Peyer's patch (tissue), 4 donors: ENCODE measurements at regions not wholly inside any gene's neighbourhood (a gene's known extent, or its start where the extent isn't known, plus 50 kb on each side); places are given as distances from the start of the nearest gene placed in this dataset.

ENCODE experiments used
- DNase-seq, 3 donors: peaks; one replicate each; pipeline ENCODE4 v3.0.0-alpha.2; 2017 to 2019
- H3K27ac ChIP-seq, 4 donors: fragments of 200-600 bp; sonication (generic); one replicate each; pipeline ENCODE4 v1.5.1; 2016 to 2019
- H3K27me3 ChIP-seq, 2 donors: fragments of 200-600 bp; sonication (generic); one replicate each; pipeline ENCODE4 v1.5.1; 2019
- H3K36me3 ChIP-seq, 3 donors: fragments of 200-600 bp; sonication (generic); one replicate each; pipeline ENCODE4 v1.5.1; 2016 to 2019
- H3K4me1 ChIP-seq, 4 donors: fragments of 200-600 bp; sonication (generic); one replicate each; pipeline ENCODE4 v1.5.1; 2016 to 2019
- H3K4me3 ChIP-seq, 4 donors: fragments of 200-600 bp; sonication (generic); 1 replicate in 3 of 4; 2 replicates in 1 of 4; pipeline ENCODE4 v1.5.1; 2016 to 2019; ENCODE audit warnings: mild to moderate bottlenecking in 1 of 4
- H3K9me3 ChIP-seq, 4 donors: fragments of 200-600 bp; sonication (generic); one replicate each; pipeline ENCODE4 v1.5.1; 2016 to 2019; ENCODE audit warnings: mild to moderate bottlenecking in 1 of 4
- POLR2A ChIP-seq, 2 donors: fragments of 450-650 bp; IDR thresholded peaks; one replicate each; pipeline ENCODE4 v1.5.1; 2017; ENCODE audit warnings: antibody characterized with exemption in 2 of 2, mild to moderate bottlenecking in 2 of 2, moderate library complexity in 2 of 2
- TF ChIP-seq, protein P1 (sequence below), 6 experiments: fragments of 450-650 bp in 4 of 6; fragments of 200-600 bp in 2 of 6; sonication (generic) in 1 of 6; IDR thresholded peaks; one replicate each; pipeline ENCODE4 v1.5.1; 2017 to 2019; ENCODE audit warnings: antibody characterized with exemption in 6 of 6, mild to moderate bottlenecking in 3 of 6, moderate library complexity in 1 of 6

- no peak overlapping the region for H3K4me3 ChIP-seq
- no peaks in the 10 kb centered on the region for H3K4me1 ChIP-seq
- no peaks in the 10 kb centered on the region for H3K9me3 ChIP-seq
- DNase-seq, result no peak
- H3K27ac ChIP-seq, result no peak overlapping the region
- no peak for TF ChIP-seq POLR2A (IDR thresholded peaks at IDR 0.05)
- TF ChIP-seq, protein P1, sequence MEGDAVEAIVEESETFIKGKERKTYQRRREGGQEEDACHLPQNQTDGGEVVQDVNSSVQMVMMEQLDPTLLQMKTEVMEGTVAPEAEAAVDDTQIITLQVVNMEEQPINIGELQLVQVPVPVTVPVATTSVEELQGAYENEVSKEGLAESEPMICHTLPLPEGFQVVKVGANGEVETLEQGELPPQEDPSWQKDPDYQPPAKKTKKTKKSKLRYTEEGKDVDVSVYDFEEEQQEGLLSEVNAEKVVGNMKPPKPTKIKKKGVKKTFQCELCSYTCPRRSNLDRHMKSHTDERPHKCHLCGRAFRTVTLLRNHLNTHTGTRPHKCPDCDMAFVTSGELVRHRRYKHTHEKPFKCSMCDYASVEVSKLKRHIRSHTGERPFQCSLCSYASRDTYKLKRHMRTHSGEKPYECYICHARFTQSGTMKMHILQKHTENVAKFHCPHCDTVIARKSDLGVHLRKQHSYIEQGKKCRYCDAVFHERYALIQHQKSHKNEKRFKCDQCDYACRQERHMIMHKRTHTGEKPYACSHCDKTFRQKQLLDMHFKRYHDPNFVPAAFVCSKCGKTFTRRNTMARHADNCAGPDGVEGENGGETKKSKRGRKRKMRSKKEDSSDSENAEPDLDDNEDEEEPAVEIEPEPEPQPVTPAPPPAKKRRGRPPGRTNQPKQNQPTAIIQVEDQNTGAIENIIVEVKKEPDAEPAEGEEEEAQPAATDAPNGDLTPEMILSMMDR (IDR thresholded peaks at IDR 0.05), result no peak
- H3K27me3 ChIP-seq, result no peaks in the 10 kb centered on the region
- no peaks in the 10 kb centered on the region for H3K36me3 ChIP-seq
These were observed 615.2 kb downstream of the CCSER2 start for GRCh38 chr10:84943541-84943940.

- Histone ChIP-seq H3K27ac (no peak overlapping the region), H3K36me3 (no peaks in the 10 kb centered on the region), H3K4me3 (no peak overlapping the region), H3K4me1 (no peaks in the 10 kb centered on the region), H3K27me3 (no peaks in the 10 kb centered on the region), H3K9me3 (no peaks in the 10 kb centered on the region)
- DNase-seq, result no peak
- no peak for TF ChIP-seq POLR2A (IDR thresholded peaks at IDR 0.05)
These were observed 615.8 kb downstream of the CCSER2 start for GRCh38 chr10:84944187-84944586.

- no peaks in the 10 kb centered on the region for H3K4me1 ChIP-seq
- H3K27ac ChIP-seq, result no peak overlapping the region
- H3K9me3 ChIP-seq, result no peaks in the 10 kb centered on the region
- TF ChIP-seq, protein P1 (IDR thresholded peaks at IDR 0.05), result no peak
- TF ChIP-seq POLR2A (IDR thresholded peaks at IDR 0.05), result no peak
- H3K4me3 ChIP-seq, result no peak overlapping the region
- no peaks in the 10 kb centered on the region for H3K36me3 ChIP-seq
- DNase-seq, result no peak
- H3K27me3 ChIP-seq, result no peaks in the 10 kb centered on the region
These were observed 617.4 kb downstream of the CCSER2 start for GRCh38 chr10:84945791-84946190.

- Histone ChIP-seq H3K27me3 (no peaks in the 10 kb centered on the region), H3K4me3 (no peak overlapping the region), H3K9me3 (no peaks in the 10 kb centered on the region), H3K36me3 (no peaks in the 10 kb centered on the region), H3K4me1 (no peaks in the 10 kb centered on the region), H3K27ac (no peak overlapping the region)
- no peak for DNase-seq
- TF ChIP-seq, protein P1 (IDR thresholded peaks at IDR 0.05), result no peak
- no peak for TF ChIP-seq POLR2A (IDR thresholded peaks at IDR 0.05)
These were observed 618.5 kb downstream of the CCSER2 start for GRCh38 chr10:84946904-84947303.

- no peaks in the 10 kb centered on the region for H3K36me3 ChIP-seq
- no peak overlapping the region for H3K27ac ChIP-seq
- DNase-seq, result no peak
- no peak for TF ChIP-seq POLR2A (IDR thresholded peaks at IDR 0.05)
- TF ChIP-seq, protein P1 (IDR thresholded peaks at IDR 0.05), result no peak
- H3K4me1 ChIP-seq, result no peaks in the 10 kb centered on the region
- H3K27me3 ChIP-seq, result no peaks in the 10 kb centered on the region
- no peak overlapping the region for H3K4me3 ChIP-seq
- H3K9me3 ChIP-seq, result no peaks in the 10 kb centered on the region
These were observed 620.3 kb downstream of the CCSER2 start for GRCh38 chr10:84948644-84949043.

DNA sequence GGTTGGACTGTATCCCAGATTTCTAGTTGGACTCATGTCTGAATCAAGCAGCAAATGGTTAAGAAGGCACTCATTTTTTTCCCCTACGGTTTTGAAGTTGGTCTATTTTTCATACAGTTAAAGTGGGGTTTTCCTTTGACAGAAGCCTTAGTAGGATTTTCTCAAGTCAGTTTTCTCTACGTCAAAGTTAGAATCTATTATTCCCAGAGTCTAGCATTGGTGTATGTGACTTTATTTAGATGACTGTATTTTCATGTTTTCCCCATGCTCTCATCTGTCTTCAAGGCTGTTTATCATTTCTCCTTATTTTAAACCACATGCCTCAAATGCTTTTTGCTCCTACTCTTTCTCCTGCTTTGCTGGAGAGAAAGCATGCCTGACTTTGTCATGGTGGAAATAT is 623.2 kb downstream of the CCSER2 start:
- Histone ChIP-seq H3K36me3 (no peaks in the 10 kb centered on the region), H3K27me3 (no peaks in the 10 kb centered on the region), H3K9me3 (no peaks in the 10 kb centered on the region), H3K4me3 (no peak overlapping the region), H3K27ac (no peak overlapping the region), H3K4me1 (no peaks in the 10 kb centered on the region)
- TF ChIP-seq, protein P1 (IDR thresholded peaks at IDR 0.05), result no peak
- no peak for TF ChIP-seq POLR2A (IDR thresholded peaks at IDR 0.05)
- DNase-seq, result no peak
